GM19452 (cell line): ENCODE measurements at regions not wholly inside any gene's neighbourhood (a gene's known extent, or its start where the extent isn't known, plus 50 kb on each side); places are given as distances from the start of the nearest gene placed in this dataset.
"Not testable (repeated sequence)": the region's sequence is repeated elsewhere in the genome, so short reads cannot be mapped to it uniquely, and the experiment has no call there.

Source experiments
- ATAC-seq: cut with Tn5 transposase; IDR thresholded peaks from one replicate; pipeline ENCODE4 v1.9.1; 2021; ENCODE audit not compliant: unreplicated experiment

DNA sequence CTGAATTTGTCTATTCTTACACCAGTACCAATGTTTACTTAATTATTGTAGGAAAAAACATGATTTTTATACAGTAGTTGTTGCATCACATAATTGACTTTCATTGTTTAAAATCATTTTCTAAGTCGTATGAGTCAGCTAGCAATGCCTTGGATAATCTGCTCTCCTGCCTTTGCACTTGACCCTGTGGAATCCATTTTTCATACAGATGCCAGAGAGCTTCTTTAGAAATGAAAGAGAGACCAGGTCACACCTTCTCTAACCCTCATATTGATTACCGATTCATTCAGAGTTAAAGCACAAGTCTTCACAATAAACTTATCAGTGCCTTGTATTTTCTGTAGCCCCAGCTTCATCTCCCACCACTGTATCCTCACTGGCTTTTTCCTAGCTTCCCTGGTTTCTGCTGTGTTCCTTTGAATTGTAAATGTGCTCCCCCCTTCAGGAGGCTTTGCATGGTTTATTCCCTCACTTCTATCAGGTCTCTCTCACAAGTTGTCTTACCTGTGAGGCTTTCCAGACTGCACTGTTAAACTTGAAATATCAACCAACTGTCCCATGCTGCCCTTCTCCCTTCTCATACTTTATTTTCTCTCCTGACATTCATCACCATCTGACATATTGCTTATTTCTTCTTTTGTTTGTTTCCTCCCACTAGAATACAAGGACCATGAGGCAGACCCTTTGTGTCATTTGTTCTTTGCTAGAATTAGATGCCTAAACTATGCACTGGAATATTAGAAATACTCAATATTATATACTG lies 662.0 kb upstream of the GBE1 start:
- no peak for ATAC-seq

GRCh38 chr3:82416830-82417229 lies 655.4 kb upstream of the GBE1 start:
- ATAC-seq = no peak

DNA sequence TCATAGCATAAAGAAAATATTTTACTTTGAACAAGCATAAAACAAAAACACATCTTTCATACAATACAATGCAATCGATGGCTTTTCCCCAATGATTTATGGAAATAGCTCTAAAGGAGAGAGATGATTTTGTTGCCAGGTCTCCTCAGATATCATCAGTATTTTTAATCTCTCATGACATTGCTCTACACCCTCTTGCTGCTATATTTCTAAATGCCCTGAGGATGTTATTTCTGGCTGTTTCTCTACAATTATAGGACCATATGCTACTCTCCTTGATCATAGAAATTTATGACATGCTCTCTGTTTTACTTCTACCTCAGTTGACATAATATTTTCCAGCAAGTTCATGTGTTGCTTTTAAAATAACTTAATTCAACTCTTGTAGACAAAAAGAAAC lies 654.9 kb upstream of the GBE1 start:
- no peak for ATAC-seq

DNA sequence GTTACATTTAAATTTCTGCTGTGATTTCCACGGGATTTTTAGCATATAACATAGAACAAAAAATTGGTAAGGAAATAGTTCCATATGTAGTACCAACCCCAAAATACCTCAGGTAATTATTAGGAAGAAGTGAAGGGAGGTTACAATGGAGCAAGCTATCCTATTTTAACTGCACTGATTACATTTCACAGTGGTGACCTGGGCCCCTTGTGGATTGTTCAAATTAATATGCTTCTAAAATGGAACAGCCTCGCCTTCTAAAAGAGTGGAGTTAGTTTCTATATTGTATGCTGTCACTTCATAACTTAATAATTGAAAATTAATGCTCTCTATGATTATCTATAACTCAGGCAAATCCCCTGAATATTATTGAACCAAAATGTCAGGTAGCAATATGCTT lies 651.7 kb upstream of the GBE1 start:
- no peak for ATAC-seq

- ATAC-seq = no peak
Observed at GRCh38 chr3:82410366-82410765, 648.9 kb upstream of the GBE1 start.

GRCh38 chr3:82409842-82410241 lies 648.4 kb upstream of the GBE1 start:
- no peak for ATAC-seq

DNA sequence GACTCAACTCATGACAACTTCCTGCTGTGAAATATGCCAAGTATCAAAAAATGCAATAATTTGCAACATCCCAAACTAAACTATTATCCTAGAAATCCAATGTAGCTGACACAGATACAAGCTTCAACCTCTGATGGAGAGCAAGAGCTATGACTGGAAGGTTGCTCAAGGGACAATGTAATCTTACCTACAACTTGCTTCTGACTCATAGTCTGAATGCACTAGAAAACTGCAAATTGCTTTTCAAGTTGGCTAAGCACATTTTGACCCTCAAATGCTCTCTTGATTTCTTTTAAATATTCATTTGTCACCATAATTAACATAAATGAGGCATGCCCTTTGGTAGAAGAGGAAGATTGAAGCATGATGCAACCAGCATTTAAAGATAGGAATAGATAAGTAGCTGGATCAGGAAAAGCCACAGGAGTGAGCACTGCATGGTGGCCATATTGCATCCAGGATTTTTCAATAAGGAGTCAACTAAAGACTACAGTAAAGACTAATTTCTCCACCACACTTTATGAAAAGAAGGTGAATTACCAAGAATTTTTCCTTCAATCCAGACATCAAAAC lies 630.8 kb upstream of the GBE1 start:
- ATAC-seq = no peak

DNA sequence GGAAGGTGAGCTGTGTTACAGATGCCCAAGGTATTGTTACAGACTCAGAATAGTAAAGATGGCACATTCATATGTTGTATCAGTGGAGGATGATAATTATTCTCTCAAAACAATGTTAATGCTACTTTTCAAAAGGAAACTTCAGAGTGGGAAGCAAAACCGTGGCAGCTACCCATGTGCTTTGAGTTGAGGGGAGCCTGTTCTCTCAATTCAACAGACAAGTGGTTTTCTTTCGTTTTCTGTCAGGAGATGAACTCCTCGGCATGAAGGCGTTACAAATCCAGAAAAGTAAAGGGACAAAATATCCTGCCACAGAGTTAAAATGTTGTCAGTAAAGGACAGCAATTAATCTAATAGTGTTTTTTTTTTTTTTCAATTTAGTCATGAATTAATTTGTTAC lies 629.4 kb upstream of the GBE1 start:
- ATAC-seq = no peak

- no peak for ATAC-seq
Observed at GRCh38 chr3:82386647-82387046, 625.2 kb upstream of the GBE1 start.

DNA sequence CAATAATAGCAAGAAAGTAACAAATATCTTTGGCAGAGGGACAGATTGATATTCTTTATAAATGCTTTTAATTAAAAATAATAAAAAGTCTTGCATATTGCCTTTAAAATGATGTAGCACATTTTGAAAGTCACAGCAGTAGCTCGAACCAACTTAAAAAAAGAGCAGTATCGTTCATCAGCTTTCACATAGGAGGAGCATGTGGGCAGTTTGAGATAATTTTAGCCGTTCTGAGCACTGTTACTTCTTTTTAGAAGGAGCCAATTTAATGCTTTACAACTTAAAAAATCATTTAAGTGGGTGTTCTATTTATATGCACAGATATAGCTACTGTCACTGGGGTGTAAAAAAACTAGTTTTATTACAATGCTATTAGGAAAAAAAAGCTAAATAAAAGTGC lies 622.7 kb upstream of the GBE1 start:
- ATAC-seq = no peak

DNA sequence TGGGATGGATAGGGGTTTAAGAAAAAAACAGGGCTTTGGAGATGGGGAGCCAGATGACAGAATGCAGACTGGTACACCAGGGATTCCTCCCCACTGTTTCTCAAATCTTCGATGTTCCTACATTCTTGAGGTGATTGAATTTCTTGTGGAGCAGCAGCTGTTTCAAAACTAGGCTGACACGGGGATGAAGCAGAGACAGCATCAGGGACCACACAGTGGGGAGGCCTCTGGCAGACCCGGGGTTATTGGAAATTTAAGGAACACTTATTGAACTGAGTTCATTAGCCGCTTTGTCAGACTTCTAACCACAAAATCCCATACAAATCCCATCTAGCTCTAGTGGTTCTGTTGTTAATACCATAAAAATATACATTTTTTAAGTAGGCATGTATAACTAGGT lies 621.4 kb upstream of the GBE1 start:
- no peak for ATAC-seq

- ATAC-seq = no peak
Observed at GRCh38 chr3:82378392-82378791, 616.9 kb upstream of the GBE1 start.

GRCh38 chr3:82376883-82377282 lies 615.4 kb upstream of the GBE1 start:
- no peak for ATAC-seq

DNA sequence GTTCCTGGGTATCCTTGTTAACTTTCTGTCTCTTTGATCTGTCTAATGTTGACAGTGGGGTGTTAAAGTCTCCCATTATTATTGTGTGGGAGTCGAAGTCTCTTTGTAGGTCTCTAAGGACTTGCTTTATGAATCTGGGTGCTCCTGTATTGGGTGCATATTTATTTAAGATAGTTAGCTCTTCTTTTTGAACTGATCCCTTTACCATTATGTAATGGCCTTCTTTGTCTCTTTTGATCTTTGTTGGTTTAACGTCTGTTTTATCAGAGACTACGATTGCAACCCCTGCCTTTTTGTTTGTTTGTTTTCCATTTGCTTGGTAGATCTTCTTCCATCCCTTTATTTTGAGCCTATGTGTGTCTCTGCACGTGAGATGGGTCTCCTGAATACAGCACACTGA lies 612.4 kb upstream of the GBE1 start:
- not testable (repeated sequence) for ATAC-seq

DNA sequence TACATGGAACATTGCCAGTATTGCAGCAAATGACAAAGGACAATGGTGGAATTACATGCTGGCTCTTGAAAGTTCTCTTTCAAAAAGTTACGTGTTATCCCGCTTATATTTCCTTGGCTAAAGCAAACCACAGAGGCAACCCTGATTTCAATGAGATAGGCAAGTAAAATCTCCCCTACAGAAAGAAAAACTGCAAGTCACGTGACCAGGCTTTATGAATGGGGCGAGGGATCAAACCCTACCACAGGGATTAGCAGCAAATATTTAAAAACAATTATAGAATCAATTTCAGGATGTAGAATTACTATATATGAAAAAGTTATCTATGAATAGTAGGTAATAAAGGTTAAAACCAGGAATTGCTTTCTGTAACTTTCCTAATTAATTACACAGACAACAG lies 603.4 kb upstream of the GBE1 start:
- ATAC-seq = no peak

DNA sequence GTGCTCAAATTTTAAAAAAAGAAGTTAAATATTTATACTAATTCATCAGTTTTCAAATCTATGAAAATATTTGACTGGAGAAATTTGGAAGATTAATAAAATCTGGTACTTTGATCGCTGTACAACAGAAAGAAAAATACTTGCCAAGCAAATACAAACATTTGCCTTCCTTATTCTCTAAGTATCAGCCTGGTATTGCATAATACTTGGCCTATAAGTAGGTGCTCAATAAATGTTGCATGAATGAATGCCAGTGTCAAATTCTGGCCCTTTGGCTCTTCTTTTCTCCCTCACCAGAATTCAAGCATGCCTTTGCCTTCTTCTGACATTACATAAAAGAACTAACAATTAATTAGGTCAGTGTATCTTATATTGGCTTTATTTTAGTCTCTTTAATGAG lies 601.7 kb upstream of the GBE1 start:
- ATAC-seq = no peak

- ATAC-seq = no peak
Observed at GRCh38 chr3:82355228-82355627, 593.8 kb upstream of the GBE1 start.

- ATAC-seq = no peak
Observed at GRCh38 chr3:82354228-82354627, 592.8 kb upstream of the GBE1 start.

DNA sequence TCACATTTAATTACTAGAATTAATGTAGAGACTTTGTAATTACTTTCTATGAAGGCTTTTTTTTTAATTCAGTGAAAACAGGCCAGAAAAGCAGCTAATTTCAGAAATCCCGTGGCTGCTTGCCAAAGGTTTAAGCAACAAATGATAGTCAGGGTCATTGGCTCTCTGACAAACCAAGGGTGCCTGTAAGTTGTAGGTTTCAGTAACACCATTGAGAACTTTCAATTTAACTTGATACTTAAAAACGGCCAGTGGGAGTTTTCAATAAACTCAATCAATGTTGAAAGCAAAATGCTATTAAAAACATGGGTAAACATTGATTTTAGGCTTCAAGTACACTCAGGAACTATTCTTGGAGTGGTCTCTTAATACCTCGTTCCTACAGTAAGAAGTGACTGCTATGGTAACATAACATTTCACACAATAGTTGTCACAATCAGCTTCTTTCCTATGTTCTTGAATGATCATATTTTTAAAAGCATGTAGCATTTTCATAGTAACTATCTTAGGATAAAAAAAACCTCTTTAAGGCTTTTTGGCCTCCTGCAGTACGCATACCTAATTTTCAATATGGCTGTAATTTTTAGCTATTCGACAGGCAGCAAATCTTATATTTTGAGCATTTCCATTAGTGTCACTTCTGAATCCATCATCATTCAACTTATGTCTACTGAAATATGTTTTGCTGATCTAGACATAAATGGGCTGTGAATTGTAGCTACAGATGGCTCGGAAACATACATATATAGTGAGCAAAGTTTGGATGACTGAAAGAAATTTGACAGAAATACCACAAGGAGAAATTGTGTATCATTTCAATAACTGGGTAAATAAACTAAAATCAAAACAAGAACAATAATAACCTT lies 592.1 kb upstream of the GBE1 start:
- ATAC-seq = no peak

GRCh38 chr3:82347585-82347984 lies 586.1 kb upstream of the GBE1 start:
- no peak for ATAC-seq

DNA sequence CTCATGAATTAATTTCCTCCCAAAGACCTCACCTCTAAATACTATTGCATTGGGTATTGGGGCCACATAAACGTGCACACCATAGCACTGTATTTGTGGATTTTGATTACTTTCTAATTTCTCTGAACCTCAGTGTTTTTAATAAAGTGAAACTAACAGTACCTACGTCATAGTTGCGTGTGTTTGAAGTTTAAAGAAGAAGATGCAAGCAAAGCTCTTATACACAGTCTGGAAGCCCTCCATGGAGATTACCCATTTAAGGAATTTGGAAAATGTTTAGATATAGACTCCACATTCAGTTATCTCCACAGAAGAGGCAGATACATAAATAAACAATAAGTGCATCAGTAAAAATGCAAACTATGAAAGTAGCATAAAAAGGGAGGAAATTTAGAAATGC lies 581.1 kb upstream of the GBE1 start:
- no peak for ATAC-seq

DNA sequence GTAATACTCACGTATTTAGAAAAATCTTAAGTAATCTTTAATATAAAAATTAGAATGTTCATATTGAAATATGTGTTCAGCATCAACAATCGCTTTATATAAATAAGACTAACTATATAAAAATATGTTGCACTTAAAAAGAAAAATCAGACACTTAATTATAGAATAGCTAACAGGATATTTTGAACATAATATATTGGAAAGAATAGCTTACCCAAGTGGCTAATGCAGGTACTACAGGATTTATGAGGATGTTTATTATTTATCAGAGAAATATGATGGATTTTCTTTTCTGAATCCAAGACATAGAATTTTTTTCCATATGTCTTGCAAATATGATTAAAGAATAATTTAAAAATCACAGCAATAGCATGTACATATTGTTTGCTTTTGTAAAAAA lies 567.9 kb upstream of the GBE1 start:
- ATAC-seq = no peak
